GM11168 (cell line): ENCODE measurements at regions not wholly inside any gene's neighbourhood (a gene's known extent, or its start where the extent isn't known, plus 50 kb on each side); places are given as distances from the start of the nearest gene placed in this dataset.

ENCODE experiments used
- in situ Hi-C: fragments of 300-500 bp; cut with MboI; formaldehyde crosslinking; loops from one replicate; pipeline ENCODE4 v1.12.0; 2022; ENCODE audit warnings: low sequenced_read_pairs; ENCODE audit not compliant: unreplicated experiment

- in situ Hi-C loops = no loop called here
Observed at GRCh38 chr10:28147706-28148105, 148.8 kb upstream of the ODAD2 start.

DNA sequence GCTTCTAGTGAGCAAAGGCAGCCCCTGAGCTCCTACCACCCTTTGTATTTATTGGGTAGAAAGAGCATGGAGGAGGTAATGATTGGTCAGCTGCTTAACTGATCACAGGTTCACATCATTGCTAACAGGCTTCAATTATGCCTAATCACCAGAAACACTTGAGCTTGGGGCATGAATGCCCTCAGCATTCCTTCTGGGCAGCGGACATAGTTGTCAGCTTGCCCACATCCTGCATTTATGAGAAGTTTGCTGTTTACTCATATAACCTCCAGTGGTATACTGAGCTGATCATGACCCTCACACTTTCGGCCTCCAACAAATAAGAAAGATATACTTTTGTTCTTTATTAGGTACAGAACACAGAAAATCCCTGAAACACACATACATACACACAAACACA lies 140.3 kb upstream of the ODAD2 start:
- in situ Hi-C loops = no loop called here

DNA sequence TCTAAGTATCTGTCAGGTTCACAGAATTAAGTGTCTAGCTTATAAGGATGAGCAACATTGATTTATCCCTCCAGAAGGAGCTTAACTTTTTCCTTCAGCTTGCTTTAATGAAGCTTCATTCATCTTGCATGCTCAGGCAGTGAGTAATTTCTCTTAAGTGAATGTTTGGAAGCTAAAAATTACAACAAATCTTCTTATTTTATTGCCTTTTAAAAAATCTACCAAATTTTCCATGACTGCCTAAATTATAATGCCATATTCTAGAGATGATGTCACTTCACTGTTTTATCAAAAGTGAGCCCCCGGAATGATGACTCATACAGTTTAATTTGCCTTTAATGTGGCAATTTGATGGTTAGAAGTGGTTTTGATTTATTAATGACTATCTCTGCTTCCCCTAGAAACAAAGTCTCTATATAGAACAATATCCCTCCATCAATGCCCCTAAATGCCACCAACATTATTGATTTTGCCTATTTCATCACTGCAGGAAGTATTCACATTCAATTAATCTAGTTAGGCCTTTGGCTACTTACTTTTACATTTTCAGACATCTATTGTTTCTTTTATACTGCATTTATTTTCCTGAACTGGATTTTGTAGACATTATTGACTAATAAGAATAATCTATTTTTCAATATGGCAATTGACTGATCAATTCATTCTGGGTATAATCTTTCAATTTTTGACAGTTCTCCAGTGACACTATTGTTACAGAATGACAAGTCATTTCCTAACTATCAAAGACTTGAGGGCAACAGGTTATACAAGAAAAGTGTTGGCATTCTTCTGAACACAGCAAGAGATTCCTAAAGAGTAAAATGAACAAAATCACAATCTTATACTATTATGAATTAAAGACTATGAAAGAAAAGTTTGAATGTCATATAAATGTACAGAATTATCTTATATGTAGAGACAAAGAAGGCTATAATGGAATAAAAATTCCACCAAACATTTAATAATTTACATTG lies 139.3 kb upstream of the ODAD2 start:
- in situ Hi-C loops = no loop called here

DNA sequence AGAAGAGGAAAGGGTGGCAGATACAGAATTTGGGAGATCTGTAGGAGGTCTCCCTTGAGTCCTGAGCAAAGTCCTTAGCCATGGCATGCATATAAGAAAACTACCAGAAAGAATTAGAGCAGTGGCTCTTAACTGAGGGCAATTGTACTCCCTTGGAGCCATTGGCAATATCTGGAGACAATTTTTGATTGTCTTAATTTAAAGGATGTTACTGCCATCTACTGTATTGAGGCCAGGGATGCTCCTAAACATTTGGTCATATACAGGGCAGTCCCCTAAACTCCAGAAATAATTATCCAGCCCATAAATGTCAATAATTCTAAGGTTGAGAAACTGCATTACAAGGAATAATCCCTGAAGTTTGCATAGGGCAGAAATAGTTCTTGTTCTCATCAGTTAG lies 136.4 kb upstream of the ODAD2 start:
- in situ Hi-C loops = no loop called here

GRCh38 chr10:28130267-28130666 lies 131.4 kb upstream of the ODAD2 start:
- in situ Hi-C loops = no loop called here

- in situ Hi-C loops = no loop called here
Observed at GRCh38 chr10:28127881-28128280, 129.0 kb upstream of the ODAD2 start.

DNA sequence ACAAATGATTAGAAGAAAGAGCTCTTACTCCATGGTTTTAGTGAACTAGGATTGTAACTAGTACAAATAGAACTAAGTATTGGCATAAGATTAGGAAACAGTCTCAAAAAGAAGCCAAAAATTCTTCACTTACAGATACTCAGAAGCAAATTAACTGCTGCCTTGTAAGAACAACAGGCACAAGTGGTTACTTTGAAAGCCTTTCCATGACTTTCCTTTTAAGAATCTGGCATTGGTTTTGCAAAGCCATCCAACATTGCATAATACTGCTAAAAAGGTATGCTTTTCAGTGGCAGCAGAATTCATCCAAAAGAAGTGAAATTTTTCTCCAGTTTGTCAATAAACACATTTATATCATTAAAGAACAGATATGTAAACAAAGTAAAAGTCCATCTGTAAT lies 126.8 kb upstream of the ODAD2 start:
- in situ Hi-C loops = no loop called here

GRCh38 chr10:28120795-28121194 lies 121.9 kb upstream of the ODAD2 start:
- in situ Hi-C loops = no loop called here

GRCh38 chr10:28120043-28120749 lies 121.3 kb upstream of the ODAD2 start:
- in situ Hi-C loops = no loop called here

DNA sequence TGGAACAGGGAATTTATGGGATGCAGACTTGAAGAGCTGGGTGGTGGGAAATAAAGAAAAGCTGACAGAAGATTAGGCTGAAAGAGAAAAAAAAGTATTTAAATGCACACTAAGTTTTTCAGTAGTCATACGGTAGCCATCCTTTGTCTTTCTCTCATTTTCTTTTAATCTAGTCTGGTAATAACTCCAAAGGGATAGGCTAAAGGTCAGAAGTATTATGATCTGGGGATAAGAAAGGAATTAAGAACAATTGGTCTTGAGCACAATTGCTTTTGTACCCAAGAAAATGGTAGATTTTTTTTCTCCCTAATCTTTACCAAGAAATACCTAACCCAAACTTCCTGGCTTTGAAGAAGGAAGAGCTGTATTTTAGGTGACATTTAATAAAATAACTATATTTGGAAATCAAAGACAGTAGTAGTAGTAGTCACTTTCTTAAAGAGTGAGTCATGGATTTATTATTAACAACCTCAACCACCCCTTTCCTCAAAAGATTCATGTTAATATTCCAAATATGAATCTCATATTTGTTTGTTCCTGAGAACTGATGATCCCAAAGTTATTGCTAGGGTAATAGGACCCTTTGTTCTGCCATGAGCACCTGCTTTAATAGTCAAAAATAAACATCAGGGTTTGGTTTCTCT lies 120.2 kb upstream of the ODAD2 start:
- in situ Hi-C loops = no loop called here

- in situ Hi-C loops = no loop called here
Observed at GRCh38 chr10:28113202-28113601, 114.3 kb upstream of the ODAD2 start.

DNA sequence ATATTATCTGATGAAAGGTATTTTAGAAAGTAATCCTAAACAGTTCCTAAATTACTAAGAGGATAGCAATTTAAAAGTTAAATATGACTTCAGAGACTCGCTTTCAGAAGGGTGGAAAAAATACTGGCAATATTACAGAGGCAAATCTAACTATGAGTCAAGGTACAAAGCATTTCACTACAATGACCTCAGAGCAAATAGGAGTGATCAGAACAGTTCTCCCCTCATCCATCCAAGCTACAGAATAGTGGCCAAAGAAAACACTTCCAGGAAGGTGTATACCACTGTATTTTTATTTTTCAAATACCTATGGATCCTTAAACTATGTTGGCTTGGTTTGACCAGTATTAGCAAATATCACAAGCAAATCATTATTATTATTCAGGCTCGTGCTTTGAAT lies 112.8 kb upstream of the ODAD2 start:
- in situ Hi-C loops = no loop called here

GRCh38 chr10:28105561-28105960 lies 106.7 kb upstream of the ODAD2 start:
- in situ Hi-C loops = no loop called here

DNA sequence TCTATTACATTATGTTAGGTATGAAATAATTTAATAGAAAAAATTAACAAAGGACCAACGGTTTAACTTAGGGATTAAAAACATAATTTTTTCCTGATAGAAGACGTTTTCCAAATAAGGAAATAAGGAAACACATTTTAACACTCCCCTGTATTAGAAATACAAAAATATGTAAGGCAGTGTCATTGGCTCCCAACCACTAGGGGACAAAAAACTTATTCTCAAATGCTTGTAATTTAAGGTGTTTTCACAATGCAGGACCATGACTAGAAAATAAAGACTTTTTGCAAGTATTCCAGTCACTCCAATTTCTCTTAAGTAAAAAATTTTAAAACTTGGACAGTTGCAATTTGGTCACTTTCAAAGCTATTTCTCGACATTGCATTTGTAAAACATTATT lies 98.8 kb upstream of the ODAD2 start:
- in situ Hi-C loops = no loop called here

DNA sequence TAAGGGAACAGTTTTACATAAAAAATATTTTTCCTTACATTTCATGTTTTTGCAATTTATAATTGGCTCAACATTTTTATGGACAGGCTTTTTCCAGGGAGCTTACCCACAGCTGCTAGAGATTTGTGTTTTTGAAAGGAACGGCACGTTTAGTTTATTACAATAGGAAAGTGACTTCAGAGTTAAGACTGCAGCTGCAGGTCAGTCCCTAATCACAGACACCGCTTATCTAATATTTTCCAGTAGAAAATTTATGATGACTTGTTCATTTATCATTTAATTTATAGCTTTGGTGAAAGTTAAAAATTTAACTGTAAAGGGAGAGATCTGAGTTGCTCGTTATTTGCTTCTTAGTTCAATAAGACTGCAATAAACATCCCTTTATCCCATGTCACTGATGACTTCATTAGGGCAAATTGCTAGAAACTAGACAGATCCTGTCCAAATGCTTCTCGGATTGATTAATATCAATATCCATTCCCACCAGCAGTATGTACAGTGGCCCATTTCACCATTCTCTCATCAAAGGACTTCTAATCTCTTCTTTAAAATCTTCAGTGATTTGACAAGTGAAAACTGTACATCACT lies 97.0 kb upstream of the ODAD2 start:
- in situ Hi-C loops = no loop called here

GRCh38 chr10:28094121-28094520 lies 95.2 kb upstream of the ODAD2 start:
- in situ Hi-C loops = no loop called here

DNA sequence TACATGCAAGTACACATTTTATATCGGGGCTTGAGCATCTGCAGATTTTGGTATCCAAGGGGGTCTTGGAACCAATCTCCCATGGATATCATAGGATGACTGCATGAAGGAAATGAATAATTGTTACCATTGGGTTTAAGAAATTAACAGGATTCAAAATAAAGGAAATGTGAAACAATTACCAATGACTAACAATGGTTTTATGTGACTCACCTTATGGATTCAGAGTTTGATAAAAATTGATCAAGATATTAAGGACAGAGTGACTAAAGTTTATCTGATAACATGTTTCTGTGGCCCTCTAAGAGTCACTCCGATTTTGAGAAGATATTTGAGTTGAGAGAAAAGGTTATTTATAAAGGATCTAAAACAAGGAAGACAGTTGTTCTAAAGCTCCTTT lies 93.0 kb upstream of the ODAD2 start:
- in situ Hi-C loops = no loop called here

DNA sequence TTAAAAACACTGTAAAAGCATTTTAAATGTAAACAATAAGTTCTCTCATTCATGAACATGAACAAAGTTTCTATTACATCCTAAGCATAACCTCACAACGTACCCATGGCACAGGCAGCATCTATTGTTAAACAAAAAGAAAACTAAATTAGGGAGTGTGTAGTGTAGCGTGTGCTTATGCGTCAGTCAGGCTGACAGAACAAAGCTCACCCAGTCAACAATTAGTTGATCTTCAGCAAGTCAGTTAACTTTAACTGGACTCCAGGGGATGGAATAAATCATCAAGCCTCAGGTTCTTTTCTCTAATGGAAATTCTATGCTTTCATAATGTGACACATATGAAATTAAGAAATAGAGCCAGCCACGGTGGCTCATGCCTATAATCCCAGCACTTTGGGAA lies 91.6 kb upstream of the ODAD2 start:
- in situ Hi-C loops = no loop called here

DNA sequence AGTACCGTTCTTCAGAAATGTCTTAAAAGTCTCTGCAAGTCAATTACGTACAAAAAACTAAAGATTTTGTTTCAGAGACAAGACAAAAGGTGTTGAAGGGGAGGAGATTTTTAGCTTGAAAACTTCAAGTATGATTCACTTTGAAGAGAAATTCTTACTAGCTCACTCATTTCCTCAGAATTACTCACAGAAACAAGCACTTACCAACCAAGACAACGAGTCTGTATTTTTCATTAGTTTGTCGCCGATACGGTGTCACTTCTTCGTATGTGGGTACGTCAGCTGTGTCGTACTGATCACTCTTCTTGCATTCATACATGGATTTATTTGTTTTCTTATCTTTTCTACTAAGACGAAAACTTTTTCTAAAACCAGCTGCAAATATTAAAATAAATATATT lies 90.6 kb upstream of the ODAD2 start:
- in situ Hi-C loops = no loop called here

GRCh38 chr10:28087661-28088351 lies 88.9 kb upstream of the ODAD2 start:
- in situ Hi-C loops = no loop called here
